Adrenal gland (tissue), 5 donors: ENCODE measurements at regions not wholly inside any gene's neighbourhood (a gene's known extent, or its start where the extent isn't known, plus 50 kb on each side); places are given as distances from the start of the nearest gene placed in this dataset.

Experiments
- CTCF ChIP-seq, 6 experiments: fragments of 450-650 bp in 4 of 6; fragments of 200-600 bp in 2 of 6; sonication (generic) in 1 of 6; IDR thresholded peaks; 1 replicate in 5 of 6; 2 replicates in 1 of 6; pipeline versions ENCODE4 v1.5.1 to v1.8.0; 2016 to 2021; ENCODE audit warnings: antibody characterized with exemption in 6 of 6, mild to moderate bottlenecking in 2 of 6, moderate library complexity in 1 of 6
- POLR2A ChIP-seq, 2 donors: fragments of 450-650 bp; IDR thresholded peaks; one replicate each; pipeline ENCODE4 v1.6.1; 2017; ENCODE audit warnings: antibody characterized with exemption in 2 of 2, mild to moderate bottlenecking in 2 of 2, moderate library complexity in 1 of 2
- donor health status: DM: no; HTN: no; CAD: no.

- TF ChIP-seq CTCF (IDR thresholded peaks at IDR 0.05), result no peak
- no peak for TF ChIP-seq POLR2A (IDR thresholded peaks at IDR 0.05)
Measured at GRCh38 chr3:61343543-61343942, 92.3 kb upstream of the FHIT start.
